Tibial nerve (tissue), 4 donors: ENCODE measurements at regions not wholly inside any gene's neighbourhood (a gene's known extent, or its start where the extent isn't known, plus 50 kb on each side); places are given as distances from the start of the nearest gene placed in this dataset.

Source experiments
- DNase-seq, 2 donors: peaks; one replicate each; pipeline ENCODE4 v3.0.0-alpha.2; 2019; ENCODE audit warnings: low spot score in 2 of 2
- H3K27ac ChIP-seq, 4 donors: fragments of 200-600 bp; sonication (generic) in 3 of 4; one replicate each; pipeline ENCODE4 v1.5.1; 2017 to 2019; ENCODE audit warnings: mild to moderate bottlenecking in 1 of 4
- H3K27me3 ChIP-seq, 2 donors: fragments of 200-600 bp; sonication (generic) in 1 of 2; one replicate each; pipeline versions ENCODE4 v1.5.1 to v1.6.0; 2017 to 2019
- H3K36me3 ChIP-seq, 3 donors: fragments of 200-600 bp; sonication (generic); one replicate each; pipeline ENCODE4 v1.5.1; 2018 to 2019
- H3K4me1 ChIP-seq, 4 donors: fragments of 200-600 bp; sonication (generic) in 3 of 4; one replicate each; pipeline ENCODE4 v1.5.1; 2017 to 2019
- H3K4me3 ChIP-seq, 4 donors: fragments of 200-600 bp; sonication (generic) in 3 of 4; one replicate each; pipeline ENCODE4 v1.5.1; 2017 to 2019; ENCODE audit warnings: mild to moderate bottlenecking in 1 of 4, moderate library complexity in 1 of 4
- H3K9me3 ChIP-seq, 4 donors: fragments of 200-600 bp; sonication (generic) in 3 of 4; one replicate each; pipeline ENCODE4 v1.5.1; 2017 to 2019
- CTCF ChIP-seq, 5 experiments: fragments of 200-600 bp in 3 of 5; fragments of 450-650 bp in 2 of 5; sonication (generic) in 3 of 5; IDR thresholded peaks; one replicate each; pipeline ENCODE4 v1.5.1; 2016 to 2019; ENCODE audit warnings: antibody characterized with exemption in 5 of 5, mild to moderate bottlenecking in 3 of 5, moderate library complexity in 2 of 5
- EP300 ChIP-seq, 2 donors: sonication (generic); formaldehyde crosslinking; IDR thresholded peaks; one replicate each; pipeline ENCODE4 v1.6.1; 2017; ENCODE audit warnings: antibody characterized with exemption in 2 of 2, mild to moderate bottlenecking in 1 of 2
- POLR2A ChIP-seq, 2 donors: fragments of 450-650 bp; IDR thresholded peaks; one replicate each; pipeline ENCODE4 v1.6.1; 2017; ENCODE audit warnings: antibody characterized with exemption in 2 of 2, mild to moderate bottlenecking in 2 of 2, moderate library complexity in 2 of 2
- WGBS, 2 donors: methylation state at CpG; one replicate each; pipeline ENCODE4 v1.1.5; 2018; 5-methylcytosine and 5-hydroxymethylcytosine counted together

GRCh38 chrX:94366616-94367015 lies 692.6 kb downstream of the FAM133A start:
- Histone ChIP-seq H3K27me3 (peaks cover 0 to 4% of the 10 kb centered on the region in 2 donors), H3K27ac (no peak overlapping the region), H3K9me3 (no peaks in the 10 kb centered on the region), H3K4me1 (no peaks in the 10 kb centered on the region), H3K4me3 (no peak overlapping the region), H3K36me3 (no peaks in the 10 kb centered on the region)
- 59 to 76% methylated on average over 3 to 4 of the region's 4 CpGs for WGBS, 2 donors
- DNase-seq, result no peak
- TF ChIP-seq CTCF (IDR thresholded peaks at IDR 0.05) (no peak), POLR2A (IDR thresholded peaks at IDR 0.05) (no peak), EP300 (IDR thresholded peaks at IDR 0.05) (no peak)

- no peaks in the 10 kb centered on the region for H3K4me1 ChIP-seq
- no peaks in the 10 kb centered on the region for H3K36me3 ChIP-seq
- no peak overlapping the region for H3K4me3 ChIP-seq
- no peaks in the 10 kb centered on the region for H3K27me3 ChIP-seq
- no peak for DNase-seq
- TF ChIP-seq CTCF (IDR thresholded peaks at IDR 0.05) (no peak), EP300 (IDR thresholded peaks at IDR 0.05) (no peak)
- H3K27ac ChIP-seq, result no peak overlapping the region
- H3K9me3 ChIP-seq, result peaks cover 0 to 4% (median 0%) of the 10 kb centered on the region in 4 donors
Measured at GRCh38 chrX:94389044-94389443, 715.0 kb downstream of the FAM133A start.

- no peak for DNase-seq
- no peak overlapping the region for H3K4me3 ChIP-seq
- no peaks in the 10 kb centered on the region for H3K27me3 ChIP-seq
- no peaks in the 10 kb centered on the region for H3K4me1 ChIP-seq
- H3K27ac ChIP-seq, result no peak overlapping the region
- H3K9me3 ChIP-seq, result no peaks in the 10 kb centered on the region
- H3K36me3 ChIP-seq, result no peaks in the 10 kb centered on the region
- no peak for TF ChIP-seq CTCF (IDR thresholded peaks at IDR 0.05)
- no peak for TF ChIP-seq EP300 (IDR thresholded peaks at IDR 0.05)
- TF ChIP-seq POLR2A (IDR thresholded peaks at IDR 0.05), result no peak
- 73 to 90% methylated on average over 2 of the region's 2 CpGs for WGBS, 2 donors
Measured at GRCh38 chrX:94400488-94400887, 726.5 kb downstream of the FAM133A start.

- WGBS, 2 donors, result 77 to 93% methylated on average over 2 of the region's 2 CpGs
- TF ChIP-seq POLR2A (IDR thresholded peaks at IDR 0.05) (no peak), CTCF (IDR thresholded peaks at IDR 0.05) (no peak), EP300 (IDR thresholded peaks at IDR 0.05) (no peak)
- no peak for DNase-seq
Measured at GRCh38 chrX:94401426-94401825, 727.4 kb downstream of the FAM133A start.

GRCh38 chrX:94414746-94415145 lies 740.7 kb downstream of the FAM133A start:
- WGBS, 2 donors, result 80 to 86% methylated on average over 4 of the region's 4 CpGs
- H3K27me3 ChIP-seq, result peaks cover 0 to 3% of the 10 kb centered on the region in 2 donors
- no peaks in the 10 kb centered on the region for H3K36me3 ChIP-seq
- DNase-seq, result no peak
- H3K9me3 ChIP-seq, result no peaks in the 10 kb centered on the region
- no peaks in the 10 kb centered on the region for H3K4me1 ChIP-seq
- TF ChIP-seq POLR2A (IDR thresholded peaks at IDR 0.05) (no peak), EP300 (IDR thresholded peaks at IDR 0.05) (no peak), CTCF (IDR thresholded peaks at IDR 0.05) (no peak)
- no peak overlapping the region for H3K27ac ChIP-seq
- H3K4me3 ChIP-seq, result no peak overlapping the region

More at GRCh38 chrX:94401426-94401825, 727.4 kb downstream of the FAM133A start:
- no peak overlapping the region for H3K27ac ChIP-seq
- H3K27me3 ChIP-seq, result no peaks in the 10 kb centered on the region
- no peak overlapping the region for H3K4me3 ChIP-seq
- no peaks in the 10 kb centered on the region for H3K36me3 ChIP-seq
- no peaks in the 10 kb centered on the region for H3K4me1 ChIP-seq
- H3K9me3 ChIP-seq, result no peaks in the 10 kb centered on the region
